ENCODE measurements at regions not wholly inside any gene's neighbourhood (a gene's known extent, or its start where the extent isn't known, plus 50 kb on each side); places are given as distances from the start of the nearest gene placed in this dataset.
"Not testable (repeated sequence)": the region's sequence is repeated elsewhere in the genome, so short reads cannot be mapped to it uniquely, and the experiment has no call there.

- Histone ChIP-seq H3K27me3 (ENCODE audit: control insufficient read depth, insufficient read depth, low read length) (no peaks in the 10 kb centered on the region), H3K36me3 (ENCODE audit: control insufficient read depth, insufficient read depth, low read length) (no peaks in the 10 kb centered on the region), H3K4me3 (ENCODE audit: low read depth, low read length) (no peak overlapping the region)
- DNase-seq (ENCODE audit: low read depth): peak; percentile 63
- no peak for TF ChIP-seq CTCF (IDR thresholded peaks at IDR 0.05; ENCODE audit: insufficient read depth, low read length, poor library complexity, severe bottlenecking)
Observed at GRCh38 chr2:203623096-203623495, 83.3 kb upstream of the CD28 start.

- H3K4me3 ChIP-seq (ENCODE audit: low read depth, low read length): no peak overlapping the region
- no peak for DNase-seq (ENCODE audit: low read depth)
- TF ChIP-seq CTCF (IDR thresholded peaks at IDR 0.05; ENCODE audit: insufficient read depth, low read length, poor library complexity, severe bottlenecking): no peak
- no peaks in the 10 kb centered on the region for H3K36me3 ChIP-seq (ENCODE audit: control insufficient read depth, insufficient read depth, low read length)
- H3K27me3 ChIP-seq (ENCODE audit: control insufficient read depth, insufficient read depth, low read length): no peaks in the 10 kb centered on the region
Observed at GRCh38 chr2:203623661-203624060, 82.8 kb upstream of the CD28 start.

- no peaks in the 10 kb centered on the region for H3K36me3 ChIP-seq (ENCODE audit: control insufficient read depth, insufficient read depth, low read length)
- no peak for TF ChIP-seq CTCF (IDR thresholded peaks at IDR 0.05; ENCODE audit: insufficient read depth, low read length, poor library complexity, severe bottlenecking)
- H3K4me3 ChIP-seq (ENCODE audit: low read depth, low read length): no peak overlapping the region
- H3K27me3 ChIP-seq (ENCODE audit: control insufficient read depth, insufficient read depth, low read length): no peaks in the 10 kb centered on the region
- DNase-seq (ENCODE audit: low read depth): no peak
Observed at GRCh38 chr2:203625701-203626100, 80.7 kb upstream of the CD28 start.

GRCh38 chr2:203626247-203626646 is 80.2 kb upstream of the CD28 start:
- not testable (repeated sequence) for H3K36me3 ChIP-seq (ENCODE audit: control insufficient read depth, insufficient read depth, low read length); DNase-seq (ENCODE audit: low read depth); H3K27me3 ChIP-seq (ENCODE audit: control insufficient read depth, insufficient read depth, low read length); H3K4me3 ChIP-seq (ENCODE audit: low read depth, low read length)

- TF ChIP-seq CTCF (IDR thresholded peaks at IDR 0.05; ENCODE audit: insufficient read depth, low read length, poor library complexity, severe bottlenecking): no peak
- H3K36me3 ChIP-seq (ENCODE audit: control insufficient read depth, insufficient read depth, low read length): no peaks in the 10 kb centered on the region
Observed at GRCh38 chr2:203626952-203627681, 79.3 kb upstream of the CD28 start.

GRCh38 chr2:203629699-203630098 is 76.7 kb upstream of the CD28 start:
- H3K36me3 ChIP-seq (ENCODE audit: control insufficient read depth, insufficient read depth, low read length): no peaks in the 10 kb centered on the region
- no peak for TF ChIP-seq CTCF (IDR thresholded peaks at IDR 0.05; ENCODE audit: insufficient read depth, low read length, poor library complexity, severe bottlenecking)

More at GRCh38 chr2:203626952-203627681, 79.3 kb upstream of the CD28 start:
- Histone ChIP-seq H3K27me3 (ENCODE audit: control insufficient read depth, insufficient read depth, low read length) (no peaks in the 10 kb centered on the region), H3K4me3 (ENCODE audit: low read depth, low read length) (no peak overlapping the region)
- DNase-seq (ENCODE audit: low read depth): no peak

More at GRCh38 chr2:203629699-203630098, 76.7 kb upstream of the CD28 start:
- no peaks in the 10 kb centered on the region for H3K27me3 ChIP-seq (ENCODE audit: control insufficient read depth, insufficient read depth, low read length)
- no peak for DNase-seq (ENCODE audit: low read depth)
- no peak overlapping the region for H3K4me3 ChIP-seq (ENCODE audit: low read depth, low read length)

Data from kidney epithelial cell (primary cell).